Fibroblast of pulmonary artery (primary cell): ENCODE measurements at regions not wholly inside any gene's neighbourhood (a gene's known extent, or its start where the extent isn't known, plus 50 kb on each side); places are given as distances from the start of the nearest gene placed in this dataset.

Experiments
- DNase-seq: peaks from one replicate; pipeline ENCODE4 v3.0.0-alpha.2; 2010; ENCODE audit warnings: low read depth
- H3K4me3 ChIP-seq: replicated peaks from 2 replicates; pipeline ENCODE4 v1.5.1; 2011; ENCODE audit warnings: low read depth, mild to moderate bottlenecking, control low read depth, low read length, moderate library complexity
- CTCF ChIP-seq: IDR thresholded peaks from 2 replicates; pipeline ENCODE4 v1.5.1; 2011; ENCODE audit warnings: mild to moderate bottlenecking, control low read depth, low read length, inconsistent platforms; ENCODE audit errors: missing control alignments

GRCh38 chr11:97832451-97832850 lies 1188.3 kb upstream of the CNTN5 start:
- no peak for DNase-seq
- no peak for TF ChIP-seq CTCF
- H3K4me3 ChIP-seq, result no peak overlapping the region

GRCh38 chr11:97833412-97833811 lies 1187.3 kb upstream of the CNTN5 start:
- no peak overlapping the region for H3K4me3 ChIP-seq
- DNase-seq, result no peak
- no peak for TF ChIP-seq CTCF

- H3K4me3 ChIP-seq, result no peak overlapping the region
- TF ChIP-seq CTCF, result no peak
- DNase-seq, result no peak
Measured at GRCh38 chr11:97844016-97844415, 1176.7 kb upstream of the CNTN5 start.

GRCh38 chr11:97847730-97848129 lies 1173.0 kb upstream of the CNTN5 start:
- no peak for TF ChIP-seq CTCF
- DNase-seq, result no peak
- H3K4me3 ChIP-seq, result no peak overlapping the region

- H3K4me3 ChIP-seq, result no peak overlapping the region
- TF ChIP-seq CTCF, result no peak
- DNase-seq, result no peak
Measured at GRCh38 chr11:97850701-97851100, 1170.0 kb upstream of the CNTN5 start.

- H3K4me3 ChIP-seq, result no peak overlapping the region
- no peak for TF ChIP-seq CTCF
- DNase-seq, result no peak
Measured at GRCh38 chr11:97854357-97854756, 1166.4 kb upstream of the CNTN5 start.

- no peak overlapping the region for H3K4me3 ChIP-seq
- TF ChIP-seq CTCF, result no peak
- DNase-seq, result no peak
Measured at GRCh38 chr11:97854877-97855276, 1165.9 kb upstream of the CNTN5 start.
